ENCODE measurements at regions not wholly inside any gene's neighbourhood (a gene's known extent, or its start where the extent isn't known, plus 50 kb on each side); places are given as distances from the start of the nearest gene placed in this dataset.

- no peak for DNase-seq (ENCODE audit: low read depth)
- no peak overlapping the region for H3K4me3 ChIP-seq (ENCODE audit: low read depth, low read length)
- TF ChIP-seq, protein P1, sequence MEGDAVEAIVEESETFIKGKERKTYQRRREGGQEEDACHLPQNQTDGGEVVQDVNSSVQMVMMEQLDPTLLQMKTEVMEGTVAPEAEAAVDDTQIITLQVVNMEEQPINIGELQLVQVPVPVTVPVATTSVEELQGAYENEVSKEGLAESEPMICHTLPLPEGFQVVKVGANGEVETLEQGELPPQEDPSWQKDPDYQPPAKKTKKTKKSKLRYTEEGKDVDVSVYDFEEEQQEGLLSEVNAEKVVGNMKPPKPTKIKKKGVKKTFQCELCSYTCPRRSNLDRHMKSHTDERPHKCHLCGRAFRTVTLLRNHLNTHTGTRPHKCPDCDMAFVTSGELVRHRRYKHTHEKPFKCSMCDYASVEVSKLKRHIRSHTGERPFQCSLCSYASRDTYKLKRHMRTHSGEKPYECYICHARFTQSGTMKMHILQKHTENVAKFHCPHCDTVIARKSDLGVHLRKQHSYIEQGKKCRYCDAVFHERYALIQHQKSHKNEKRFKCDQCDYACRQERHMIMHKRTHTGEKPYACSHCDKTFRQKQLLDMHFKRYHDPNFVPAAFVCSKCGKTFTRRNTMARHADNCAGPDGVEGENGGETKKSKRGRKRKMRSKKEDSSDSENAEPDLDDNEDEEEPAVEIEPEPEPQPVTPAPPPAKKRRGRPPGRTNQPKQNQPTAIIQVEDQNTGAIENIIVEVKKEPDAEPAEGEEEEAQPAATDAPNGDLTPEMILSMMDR (IDR thresholded peaks at IDR 0.05; ENCODE audit: control insufficient read depth, extremely low read depth, insufficient read depth), result no peak
These were observed 51.4 kb upstream of the AOAH start for GRCh38 chr7:36775676-36776075.

- TF ChIP-seq, protein P1 (IDR thresholded peaks at IDR 0.05; ENCODE audit: control insufficient read depth, extremely low read depth, insufficient read depth), result no peak
- no peak overlapping the region for H3K4me3 ChIP-seq (ENCODE audit: low read depth, low read length)
- DNase-seq (ENCODE audit: low read depth), result no peak
These were observed 50.8 kb upstream of the AOAH start for GRCh38 chr7:36775061-36775620.
